Stomach (tissue), 8 donors: ENCODE measurements at regions not wholly inside any gene's neighbourhood (a gene's known extent, or its start where the extent isn't known, plus 50 kb on each side); places are given as distances from the start of the nearest gene placed in this dataset.
A peak's percentile ranks its signal among the peaks of the same experiment; 100 is the strongest.

Source experiments
- DNase-seq, 2 donors: peaks; one replicate each; pipeline versions ENCODE4 v3.0.0 to v3.0.0-alpha.2; 2013 to 2019
- H3K27ac ChIP-seq, 5 donors: fragments of 200-600 bp in 4 of 5; sonication (generic) in 4 of 5; one replicate each; pipeline ENCODE4 v1.5.1; 2013 to 2019; ENCODE audit warnings: mild to moderate bottlenecking in 1 of 5, moderate library complexity in 1 of 5
- H3K27me3 ChIP-seq, 3 donors: fragments of 200-600 bp; sonication (generic); one replicate each; pipeline ENCODE4 v1.5.1; 2017 to 2019; ENCODE audit warnings: mixed run types in 1 of 3
- H3K36me3 ChIP-seq, 4 donors: fragments of 200-600 bp; sonication (generic); 1 replicate in 3 of 4; 2 replicates in 1 of 4; pipeline ENCODE4 v1.5.1; 2016 to 2019
- H3K4me1 ChIP-seq, 4 donors: fragments of 200-600 bp; sonication (generic); one replicate each; pipeline ENCODE4 v1.5.1; 2016 to 2019
- H3K4me3 ChIP-seq, 4 donors: fragments of 200-600 bp; sonication (generic) in 3 of 4; one replicate each; pipeline ENCODE4 v1.5.1; 2016 to 2019; ENCODE audit warnings: mild to moderate bottlenecking in 1 of 4
- H3K9me3 ChIP-seq, 4 donors: fragments of 200-600 bp; sonication (generic); one replicate each; pipeline ENCODE4 v1.5.1; 2016 to 2019
- EP300 ChIP-seq: sonication (generic); formaldehyde crosslinking; IDR thresholded peaks from one replicate; pipeline ENCODE4 v1.6.1; 2017; ENCODE audit warnings: antibody characterized with exemption
- POLR2A ChIP-seq, 4 donors: fragments of 450-650 bp; IDR thresholded peaks; one replicate each; pipeline ENCODE4 v1.6.1; 2016; ENCODE audit warnings: antibody characterized with exemption in 4 of 4, control low read depth in 2 of 4, mild to moderate bottlenecking in 1 of 4, moderate library complexity in 1 of 4
- POLR2AphosphoS5 ChIP-seq, 3 donors: sonication (generic); formaldehyde crosslinking; IDR thresholded peaks; one replicate each; pipeline ENCODE4 v1.6.1; 2016; ENCODE audit warnings: antibody characterized with exemption in 3 of 3
- WGBS, 5 donors: extraction: QIAGEN DNeasy Blood & Tissue Kit in 3 of 5; methylation state at CpG; one replicate each; pipeline versions ENCODE4 v1.1.5 to v1.1.7; 2013 to 2018; 5-methylcytosine and 5-hydroxymethylcytosine counted together
- intact Hi-C: fragments of 100-400 bp; cut with DNase I; formaldehyde crosslinking; loops from one replicate; pipeline ENCODE4 v1.15.1; 2023; ENCODE audit warnings: low total_unique reads
- TF ChIP-seq, protein P1 (sequence below), 7 experiments: fragments of 450-650 bp in 4 of 7; fragments of 200-600 bp in 3 of 7; sonication (generic) in 3 of 7; IDR thresholded peaks; one replicate each; pipeline ENCODE4 v1.5.1; 2016 to 2019; ENCODE audit warnings: antibody characterized with exemption in 7 of 7, control low read depth in 2 of 7, mild to moderate bottlenecking in 1 of 7
- donor health status: healthy with polysubstance abuse.
- donor health status: Bipolar disorder and iron deficiency.
- donor health status: healthy.

DNA sequence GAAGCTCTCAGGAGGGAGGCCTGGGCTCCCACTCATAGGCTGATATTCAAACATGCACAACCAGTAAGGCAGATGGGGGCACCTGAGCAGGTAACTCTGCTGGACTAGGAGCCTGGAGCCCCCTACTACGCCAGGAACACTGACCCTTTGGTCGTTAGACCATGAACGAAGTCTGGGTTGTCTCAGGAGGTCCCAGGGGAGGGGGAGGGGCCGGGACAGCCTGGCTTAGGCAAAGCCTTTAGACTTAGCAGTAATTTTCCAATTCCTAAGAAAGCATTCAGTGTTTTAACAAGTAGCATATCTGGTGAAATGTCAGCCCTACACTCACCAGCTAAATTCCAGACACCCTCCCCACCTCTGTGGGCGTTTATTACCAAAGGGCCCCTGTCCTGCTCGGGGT is 67.4 kb upstream of the ST8SIA2 start:
- Histone ChIP-seq H3K27me3 (no peaks in the 10 kb centered on the region), H3K4me3 (no peak overlapping the region), H3K27ac (no peak overlapping the region), H3K36me3 (no peaks in the 10 kb centered on the region), H3K4me1 (peaks cover 0 to 5% (median 4%) of the 10 kb centered on the region in 4 donors), H3K9me3 (no peaks in the 10 kb centered on the region)
- 53 to 76% (median 72%) methylated on average over 3 to 6 of the region's 6 CpGs for WGBS, 5 donors
- DNase-seq = no peak
- no peak for TF ChIP-seq EP300
- TF ChIP-seq POLR2AphosphoS5 (IDR thresholded peaks at IDR 0.05) = no peak
- TF ChIP-seq POLR2A (IDR thresholded peaks at IDR 0.05) = no peak
- TF ChIP-seq, protein P1, sequence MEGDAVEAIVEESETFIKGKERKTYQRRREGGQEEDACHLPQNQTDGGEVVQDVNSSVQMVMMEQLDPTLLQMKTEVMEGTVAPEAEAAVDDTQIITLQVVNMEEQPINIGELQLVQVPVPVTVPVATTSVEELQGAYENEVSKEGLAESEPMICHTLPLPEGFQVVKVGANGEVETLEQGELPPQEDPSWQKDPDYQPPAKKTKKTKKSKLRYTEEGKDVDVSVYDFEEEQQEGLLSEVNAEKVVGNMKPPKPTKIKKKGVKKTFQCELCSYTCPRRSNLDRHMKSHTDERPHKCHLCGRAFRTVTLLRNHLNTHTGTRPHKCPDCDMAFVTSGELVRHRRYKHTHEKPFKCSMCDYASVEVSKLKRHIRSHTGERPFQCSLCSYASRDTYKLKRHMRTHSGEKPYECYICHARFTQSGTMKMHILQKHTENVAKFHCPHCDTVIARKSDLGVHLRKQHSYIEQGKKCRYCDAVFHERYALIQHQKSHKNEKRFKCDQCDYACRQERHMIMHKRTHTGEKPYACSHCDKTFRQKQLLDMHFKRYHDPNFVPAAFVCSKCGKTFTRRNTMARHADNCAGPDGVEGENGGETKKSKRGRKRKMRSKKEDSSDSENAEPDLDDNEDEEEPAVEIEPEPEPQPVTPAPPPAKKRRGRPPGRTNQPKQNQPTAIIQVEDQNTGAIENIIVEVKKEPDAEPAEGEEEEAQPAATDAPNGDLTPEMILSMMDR (IDR thresholded peaks at IDR 0.05) = no peak
- intact Hi-C loops = no loop called here

DNA sequence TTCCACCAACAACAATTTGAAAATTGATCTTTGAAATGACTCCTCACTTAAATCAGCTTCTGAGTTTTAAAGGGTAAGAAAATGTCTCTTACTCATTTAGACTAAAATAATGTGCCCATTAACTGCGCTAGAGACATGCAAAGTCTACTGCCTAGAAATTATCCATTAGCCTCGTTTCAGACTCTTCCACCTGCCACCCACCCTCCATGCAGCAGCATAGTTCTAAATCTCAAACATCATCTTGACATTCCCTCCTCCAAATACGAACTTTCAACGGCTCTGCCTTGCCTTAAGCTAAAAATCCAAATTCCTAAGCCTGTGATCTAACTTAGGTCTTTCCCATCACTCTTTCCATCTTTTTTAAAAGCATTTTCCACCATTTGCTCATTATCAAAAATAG is 66.6 kb upstream of the ST8SIA2 start:
- 65 to 88% (median 78%) methylated on average over 4 of the region's 4 CpGs for WGBS, 5 donors
- intact Hi-C loops = no loop called here

DNA sequence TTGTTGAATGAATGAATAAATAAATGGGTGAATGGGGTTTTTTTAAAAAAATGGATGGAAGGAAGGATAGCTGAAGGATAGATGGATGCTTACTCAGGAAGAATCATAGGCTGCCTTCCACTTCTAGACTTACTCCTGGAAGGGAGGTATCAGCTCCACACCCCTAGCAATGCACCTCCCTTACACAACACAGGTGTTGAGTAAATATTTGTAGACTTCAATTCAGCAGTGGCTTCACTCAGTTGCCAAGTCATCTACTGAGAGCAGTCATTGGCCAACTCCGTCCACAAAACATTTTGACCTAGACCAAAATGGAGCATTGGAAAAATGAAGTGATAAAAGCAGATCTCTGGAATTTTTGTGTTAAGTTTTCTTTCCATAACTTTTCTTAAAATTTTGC is 65.5 kb upstream of the ST8SIA2 start:
- intact Hi-C loops = no loop called here
- H3K27me3 ChIP-seq = no peaks in the 10 kb centered on the region
- no peak overlapping the region for H3K4me3 ChIP-seq
- peaks cover 0 to 11% (median 9%) of the 10 kb centered on the region in 4 donors for H3K9me3 ChIP-seq
- no peak overlapping the region for H3K27ac ChIP-seq
- WGBS, 5 donors = 24 to 68% (median 52%) methylated on average over 1 of the region's 1 CpG
- no peak for TF ChIP-seq POLR2A (IDR thresholded peaks at IDR 0.05)
- TF ChIP-seq, protein P1 (IDR thresholded peaks at IDR 0.05) = no peak
- TF ChIP-seq EP300 = no peak
- no peak for TF ChIP-seq POLR2AphosphoS5 (IDR thresholded peaks at IDR 0.05)
- H3K36me3 ChIP-seq = no peaks in the 10 kb centered on the region
- DNase-seq = peak; percentile 19 to 28
- peaks cover 0 to 5% (median 4%) of the 10 kb centered on the region in 4 donors for H3K4me1 ChIP-seq

More for the DNA sequence above, 66.6 kb upstream of the ST8SIA2 start:
- no peak for TF ChIP-seq EP300
- TF ChIP-seq POLR2A (IDR thresholded peaks at IDR 0.05) = no peak
- H3K4me3 ChIP-seq = no peak overlapping the region
- H3K4me1 ChIP-seq = peaks cover 0 to 5% (median 4%) of the 10 kb centered on the region in 4 donors
- no peak for DNase-seq
- no peaks in the 10 kb centered on the region for H3K27me3 ChIP-seq
- no peak overlapping the region for H3K27ac ChIP-seq
- no peaks in the 10 kb centered on the region for H3K36me3 ChIP-seq
- peaks cover 0 to 5% (median 4%) of the 10 kb centered on the region in 4 donors for H3K9me3 ChIP-seq

DNA sequence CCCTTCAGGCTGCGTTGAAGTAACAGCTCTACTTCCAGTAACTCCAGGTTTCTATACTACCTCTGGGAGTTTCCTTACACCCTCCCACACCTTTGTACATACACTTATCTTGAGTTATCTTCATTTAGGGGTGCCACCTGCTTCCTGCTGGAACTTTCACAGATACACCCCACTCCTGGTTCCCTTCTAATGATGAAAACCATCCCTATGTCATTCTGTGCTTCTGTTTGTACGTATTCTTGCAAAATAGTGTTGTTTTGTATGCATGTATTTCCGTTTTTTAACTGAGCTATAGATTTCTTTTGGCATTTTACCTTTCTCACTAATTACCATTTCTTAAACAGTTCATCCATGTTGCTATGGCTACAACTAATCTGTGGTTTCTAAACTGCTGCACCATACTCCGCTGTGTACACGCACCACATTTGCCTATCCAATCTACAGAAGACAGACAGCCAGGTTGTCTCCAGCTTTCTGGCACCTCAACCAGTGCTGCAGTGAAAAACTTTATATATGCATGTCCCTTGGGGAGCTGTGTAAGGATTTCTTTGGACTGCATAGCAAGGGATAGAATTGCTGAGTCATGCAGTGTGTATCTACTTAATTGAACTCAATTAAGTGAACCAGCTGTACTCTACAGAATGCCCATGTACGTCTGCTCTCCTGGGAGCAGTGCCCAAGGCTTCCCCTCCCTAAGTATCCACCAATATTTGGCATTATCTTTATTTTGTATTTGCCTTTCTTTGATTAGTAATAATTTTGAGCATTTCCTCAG is 61.4 kb upstream of the ST8SIA2 start:
- Histone ChIP-seq H3K4me1 (peaks cover 0 to 5% (median 4%) of the 10 kb centered on the region in 4 donors), H3K9me3 (peaks cover 0 to 13% (median 9%) of the 10 kb centered on the region in 4 donors), H3K36me3 (no peaks in the 10 kb centered on the region), H3K4me3 (no peak overlapping the region), H3K27me3 (no peaks in the 10 kb centered on the region), H3K27ac (no peak overlapping the region)
- 69 to 80% (median 74%) methylated on average over 6 of the region's 6 CpGs for whole genome bisulfite sequencing, 5 donors
- DNase-seq = no peak
- intact Hi-C loops = no loop called here
- TF ChIP-seq, protein P1 (IDR thresholded peaks at IDR 0.05) = no peak
- TF ChIP-seq POLR2AphosphoS5 (IDR thresholded peaks at IDR 0.05) = no peak
- no peak for TF ChIP-seq POLR2A (IDR thresholded peaks at IDR 0.05)
- no peak for TF ChIP-seq EP300

DNA sequence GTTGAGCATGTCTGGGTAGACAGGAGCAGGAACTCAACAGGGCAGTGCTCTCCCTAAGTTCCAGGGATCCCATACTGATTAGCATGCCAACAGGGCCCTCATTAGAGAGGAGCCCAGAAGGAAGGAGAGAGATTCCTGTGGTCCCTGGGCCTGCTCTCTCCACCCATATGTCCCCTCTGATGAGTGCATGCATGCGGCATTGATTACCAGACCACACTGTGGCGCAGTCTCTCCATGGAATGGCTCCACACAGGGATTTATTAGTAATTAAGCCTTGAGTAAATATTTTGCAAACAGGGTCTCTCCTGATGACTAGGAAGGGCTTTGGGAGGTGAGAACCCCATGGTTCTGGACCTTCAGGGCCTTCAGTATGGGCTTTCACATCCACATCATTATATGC is 60.0 kb upstream of the ST8SIA2 start:
- no peaks in the 10 kb centered on the region for H3K36me3 ChIP-seq
- WGBS, 5 donors = 52 to 94% (median 90%) methylated on average over 2 of the region's 2 CpGs
- H3K27me3 ChIP-seq = no peaks in the 10 kb centered on the region
- no peak overlapping the region for H3K4me3 ChIP-seq
- TF ChIP-seq EP300 = no peak
- no peak for TF ChIP-seq POLR2AphosphoS5 (IDR thresholded peaks at IDR 0.05)
- TF ChIP-seq, protein P1 (IDR thresholded peaks at IDR 0.05) = no peak
- no peak for TF ChIP-seq POLR2A (IDR thresholded peaks at IDR 0.05)
- no peak for DNase-seq
- intact Hi-C loops = no loop called here
- H3K9me3 ChIP-seq = peaks cover 0 to 13% (median 9%) of the 10 kb centered on the region in 4 donors
- H3K27ac ChIP-seq = no peak overlapping the region
- no peaks in the 10 kb centered on the region for H3K4me1 ChIP-seq
